ENCODE measurements at regions not wholly inside any gene's neighbourhood (a gene's known extent, or its start where the extent isn't known, plus 50 kb on each side); places are given as distances from the start of the nearest gene placed in this dataset.

- DNase-seq: no peak
- no peak for TF ChIP-seq CTCF (IDR thresholded peaks at IDR 0.05; ENCODE audit: unreplicated experiment)
- intact Hi-C loops (cut with micrococcal nuclease; ENCODE audit: unreplicated experiment): no loop called here
- Mint-ChIP-seq H3K36me3 (ENCODE audit: insufficient read depth, unreplicated experiment) (no peaks in the 10 kb centered on the region), H3K27me3 (ENCODE audit: unreplicated experiment) (peaks cover 18% of the 10 kb centered on the region), H3K4me3 (ENCODE audit: low read depth, unreplicated experiment) (no peak overlapping the region), H3K27ac (ENCODE audit: unreplicated experiment) (no peak overlapping the region), H3K4me1 (ENCODE audit: low read depth, unreplicated experiment) (no peaks in the 10 kb centered on the region), H3K9me3 (ENCODE audit: low read depth, unreplicated experiment) (no peaks in the 10 kb centered on the region)
- CTCF ChIA-PET: interaction anchor here (1.9 kb wide), 1 partner anchor 179 kb away, joined by 6 read pairs; no protein-coding TSS in a partner anchor
- no TSS peak for BruUV-seq (replicated peaks)
Observed at GRCh38 chr6:134103006-134103405, 50.6 kb upstream of the SLC2A12 start.

Measured in Calu3 (cell line).